Neuronal stem cell (in vitro differentiated cells): ENCODE measurements at regions not wholly inside any gene's neighbourhood (a gene's known extent, or its start where the extent isn't known, plus 50 kb on each side); places are given as distances from the start of the nearest gene placed in this dataset.

ENCODE experiments used
- DNase-seq: peaks from one replicate; pipeline ENCODE4 v3.0.0-alpha.2; 2013; ENCODE audit warnings: low spot score
- H2AFZ ChIP-seq: one replicate; pipeline ENCODE4 v1.6.1; 2013; ENCODE audit warnings: mild to moderate bottlenecking, low read length, inconsistent platforms
- H2AK5ac ChIP-seq: 2 replicates; pipeline ENCODE4 v1.6.1; 2013; ENCODE audit warnings: low read depth, mild to moderate bottlenecking, inconsistent platforms, low read length, moderate library complexity, mixed read lengths
- H2BK120ac ChIP-seq: 2 replicates; pipeline ENCODE4 v1.6.1; 2013; ENCODE audit warnings: low read depth, mild to moderate bottlenecking, inconsistent platforms, low read length, moderate library complexity, mixed read lengths
- H2BK12ac ChIP-seq: one replicate; pipeline ENCODE4 v1.6.1; 2013; ENCODE audit warnings: low read length, inconsistent platforms
- H2BK15ac ChIP-seq: 2 replicates; pipeline ENCODE4 v1.6.1; 2013; ENCODE audit warnings: mild to moderate bottlenecking, low read length, inconsistent platforms, mixed read lengths
- H2BK5ac ChIP-seq: one replicate; pipeline ENCODE4 v1.6.1; 2013; ENCODE audit warnings: inconsistent platforms, mild to moderate bottlenecking, low read length, moderate library complexity
- H3K14ac ChIP-seq: one replicate; pipeline ENCODE4 v1.6.1; 2013; ENCODE audit warnings: low read length, inconsistent platforms
- H3K18ac ChIP-seq: 2 replicates; pipeline ENCODE4 v1.6.1; 2013; ENCODE audit warnings: low read length, inconsistent platforms
- H3K23ac ChIP-seq: 2 replicates; pipeline ENCODE4 v1.6.1; 2013; ENCODE audit warnings: low read depth, mild to moderate bottlenecking, mixed read lengths, low read length, inconsistent platforms; ENCODE audit not compliant: poor library complexity
- H3K27ac ChIP-seq: replicated peaks from 3 replicates; pipeline ENCODE4 v1.5.1; 2013; ENCODE audit warnings: low read length, inconsistent platforms
- H3K27me3 ChIP-seq, 3 experiments: 2 replicates each; pipeline ENCODE4 v1.6.1; 2013; ENCODE audit warnings: low read length in 3 of 3, mild to moderate bottlenecking in 2 of 3, inconsistent platforms in 1 of 3, low read depth in 1 of 3, mixed read lengths in 1 of 3, moderate library complexity in 1 of 3; ENCODE audit not compliant: control insufficient read depth in 3 of 3, insufficient read depth in 3 of 3
- H3K36me3 ChIP-seq, 2 donors: replicated peaks in 1 of 2; 2 replicates each; pipeline ENCODE4 v1.6.1; 2013; ENCODE audit warnings: low read length in 2 of 2; ENCODE audit not compliant: control insufficient read depth in 2 of 2, insufficient read depth in 2 of 2
- H3K4ac ChIP-seq: 2 replicates; pipeline ENCODE4 v1.6.1; 2013; ENCODE audit warnings: inconsistent platforms, mild to moderate bottlenecking, low read length, moderate library complexity
- H3K4me1 ChIP-seq, 2 donors: 1 replicate in 1 of 2; 2 replicates in 1 of 2; pipeline ENCODE4 v1.6.1; 2013; ENCODE audit warnings: low read length in 2 of 2, low read depth in 1 of 2; ENCODE audit not compliant: control insufficient read depth in 2 of 2, insufficient read depth in 1 of 2
- H3K4me2 ChIP-seq: one replicate; pipeline ENCODE4 v1.6.1; 2013; ENCODE audit warnings: mild to moderate bottlenecking, low read length, inconsistent platforms; ENCODE audit not compliant: insufficient read depth, poor library complexity, severe bottlenecking
- H3K4me3 ChIP-seq, 2 donors: 2 replicates each; pipeline ENCODE4 v1.5.1; 2013; ENCODE audit warnings: low read length in 2 of 2, mild to moderate bottlenecking in 2 of 2, inconsistent platforms in 1 of 2, moderate library complexity in 1 of 2
- H3K79me1 ChIP-seq: one replicate; pipeline ENCODE4 v1.6.1; 2013; ENCODE audit warnings: low read depth, mild to moderate bottlenecking, inconsistent platforms, low read length, moderate library complexity
- H3K9ac ChIP-seq: one replicate; pipeline ENCODE4 v1.6.1; 2013; ENCODE audit warnings: mild to moderate bottlenecking, low read depth, low read length, inconsistent platforms; ENCODE audit not compliant: poor library complexity
- H3K9me3 ChIP-seq, 2 donors: replicated peaks in 1 of 2; 2 replicates each; pipeline versions ENCODE3 to v1.6.1; 2013; ENCODE audit warnings: low read length in 2 of 2, mild to moderate bottlenecking in 2 of 2, inconsistent platforms in 1 of 2, low read depth in 1 of 2, mixed read lengths in 1 of 2, moderate library complexity in 1 of 2; ENCODE audit not compliant: control insufficient read depth in 2 of 2, insufficient read depth in 1 of 2
- H4K8ac ChIP-seq: one replicate; pipeline ENCODE4 v1.6.1; 2013; ENCODE audit warnings: low read depth, mild to moderate bottlenecking, inconsistent platforms, low read length, moderate library complexity
- H4K91ac ChIP-seq: one replicate; pipeline ENCODE4 v1.6.1; 2013; ENCODE audit warnings: low read length, low read depth, mild to moderate bottlenecking, inconsistent platforms; ENCODE audit not compliant: poor library complexity
- WGBS, 2 donors: extraction: QIAGEN DNeasy Blood & Tissue Kit; methylation state at CpG; one replicate each; pipeline ENCODE4 v1.1.7; 2013; ENCODE audit warnings: missing lambda C conversion rate in 2 of 2, mixed read lengths in 1 of 2; ENCODE audit not compliant: insufficient read length in 2 of 2, insufficient replicate concordance in 1 of 2; ENCODE audit errors: extremely low coverage in 2 of 2; 5-methylcytosine and 5-hydroxymethylcytosine counted together

DNA sequence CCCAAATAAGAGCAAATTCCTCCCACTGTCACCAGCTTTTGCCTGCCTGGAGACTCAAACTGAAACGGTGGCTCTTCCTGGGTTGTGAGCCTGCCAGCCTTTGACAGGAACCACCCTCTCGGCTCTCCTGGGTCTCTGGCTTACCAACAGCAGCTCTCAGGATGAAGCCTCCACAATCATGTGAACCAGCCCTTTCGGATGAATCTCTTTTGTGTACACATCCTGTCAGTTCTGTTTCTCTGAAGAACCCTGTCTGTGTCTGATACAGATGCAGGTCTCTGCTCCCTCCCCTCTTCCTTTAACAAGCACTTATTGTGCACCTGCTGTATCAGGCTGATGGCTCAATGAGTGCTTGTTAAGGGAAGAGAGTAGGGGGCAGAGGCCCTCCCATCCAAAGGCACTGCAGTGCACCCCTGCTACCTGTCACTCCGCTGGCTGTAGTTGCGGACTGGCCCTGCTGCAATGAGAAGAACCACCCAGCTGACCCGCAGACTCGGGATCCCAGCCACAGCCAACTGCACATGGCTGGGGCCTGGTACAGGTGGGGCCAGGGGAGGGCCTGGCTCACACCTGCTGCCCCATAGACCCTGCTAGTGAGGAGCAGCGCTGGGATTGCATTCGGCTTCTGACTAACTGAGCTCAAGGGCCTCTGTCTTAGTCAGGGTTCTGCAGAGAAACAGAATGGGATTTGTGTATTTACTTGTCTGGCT, 120.1 kb upstream of the PMEPA1 start:
- no CpG with 5 or more reads among the region's 9 CpGs for WGBS, 2 donors
- Histone ChIP-seq H2BK12ac (no peak overlapping the region), H3K27ac (no peak overlapping the region), H3K27me3 (peaks cover 0 to 10% (median 0%) of the 10 kb centered on the region in 3 experiments), H3K4ac (no peak overlapping the region), H3K4me2 (no peak overlapping the region), H4K8ac (no peak overlapping the region), H2BK5ac (no peak overlapping the region), H4K91ac (no peak overlapping the region), H3K23ac (no peak overlapping the region), H3K4me3 (no peak overlapping the region), H3K9me3 (no peaks in the 10 kb centered on the region), H2BK15ac (no peak overlapping the region), H3K4me1 (no peaks in the 10 kb centered on the region), H3K18ac (peak overlapping the region; percentile 86), H2BK120ac (no peak overlapping the region), H3K14ac (peak overlapping the region; percentile 27), H2AFZ (no peak overlapping the region), H2AK5ac (no peak overlapping the region), H3K9ac (peak overlapping the region; percentile 53), H3K79me1 (no peaks in the 10 kb centered on the region), H3K36me3 (no peaks in the 10 kb centered on the region)
- no peak for DNase-seq

DNA sequence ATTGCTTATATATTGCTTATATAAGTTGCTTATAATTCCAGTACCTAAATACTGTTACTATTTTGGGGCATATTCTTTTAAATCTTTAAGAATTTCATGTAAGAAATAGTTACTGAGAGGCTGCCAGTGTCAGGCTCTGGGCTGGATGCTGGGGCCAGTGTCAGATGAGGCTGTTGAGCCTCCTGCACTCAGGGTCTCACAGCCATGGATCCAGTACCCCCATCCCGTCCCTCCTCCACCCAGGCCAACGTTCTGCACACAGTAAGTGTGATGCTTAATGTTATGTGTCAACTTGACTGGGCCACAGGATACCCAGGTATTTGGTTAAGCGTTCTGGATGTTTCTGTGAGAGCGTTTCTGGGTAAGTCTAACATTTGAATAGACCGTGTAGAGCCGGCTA, 119.5 kb upstream of the PMEPA1 start:
- WGBS, 2 donors, result no CpG with 5 or more reads among the region's 6 CpGs
- Histone ChIP-seq H4K91ac (no peak overlapping the region), H2BK12ac (no peak overlapping the region), H2BK15ac (no peak overlapping the region), H3K27me3 (peaks cover 0 to 3% (median 0%) of the 10 kb centered on the region in 3 experiments), H3K4ac (no peak overlapping the region), H3K79me1 (no peaks in the 10 kb centered on the region), H3K23ac (no peak overlapping the region), H3K27ac (no peak overlapping the region), H4K8ac (no peak overlapping the region), H3K14ac (no peak overlapping the region), H2AFZ (no peak overlapping the region), H3K9ac (no peak overlapping the region), H3K4me3 (no peak overlapping the region), H3K18ac (no peak overlapping the region), H3K36me3 (no peaks in the 10 kb centered on the region), H3K4me2 (no peak overlapping the region), H2AK5ac (no peak overlapping the region), H2BK5ac (no peak overlapping the region), H3K9me3 (no peaks in the 10 kb centered on the region), H3K4me1 (no peaks in the 10 kb centered on the region), H2BK120ac (no peak overlapping the region)
- DNase-seq, result no peak

DNA sequence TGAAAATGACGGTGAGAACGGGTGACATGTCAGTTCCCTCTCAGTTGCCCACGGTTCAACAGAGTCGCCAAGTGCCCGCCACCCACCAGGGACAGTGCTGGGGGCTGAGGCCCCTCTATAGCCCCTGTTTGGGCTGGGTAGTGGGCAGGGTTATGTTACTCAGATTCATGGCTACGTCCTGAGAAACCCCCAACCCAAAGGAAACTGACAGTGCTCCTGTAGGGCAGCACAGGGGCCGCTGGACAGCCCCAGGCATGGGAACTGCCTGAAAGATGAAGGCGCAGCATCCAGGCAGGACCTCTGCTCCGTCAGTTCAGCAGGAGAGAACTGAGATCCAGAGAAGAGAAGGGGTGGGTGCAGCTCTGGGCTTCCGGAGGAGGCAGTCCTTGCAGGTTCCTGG, 118.9 kb upstream of the PMEPA1 start:
- Histone ChIP-seq H4K8ac (no peak overlapping the region), H3K27ac (no peak overlapping the region), H3K9ac (no peak overlapping the region), H3K9me3 (no peaks in the 10 kb centered on the region), H3K4me1 (no peaks in the 10 kb centered on the region), H3K4me2 (no peak overlapping the region), H3K18ac (no peak overlapping the region), H4K91ac (no peak overlapping the region), H2BK12ac (no peak overlapping the region), H3K4me3 (no peak overlapping the region), H2BK120ac (no peak overlapping the region), H2BK15ac (no peak overlapping the region), H2AFZ (no peak overlapping the region), H3K14ac (no peak overlapping the region), H2BK5ac (no peak overlapping the region), H3K23ac (no peak overlapping the region), H3K4ac (no peak overlapping the region), H3K79me1 (no peaks in the 10 kb centered on the region), H3K27me3 (peaks cover 0 to 3% (median 0%) of the 10 kb centered on the region in 3 experiments), H3K36me3 (no peaks in the 10 kb centered on the region), H2AK5ac (no peak overlapping the region)
- no peak for DNase-seq
- no CpG with 5 or more reads among the region's 10 CpGs for WGBS, 2 donors

DNA sequence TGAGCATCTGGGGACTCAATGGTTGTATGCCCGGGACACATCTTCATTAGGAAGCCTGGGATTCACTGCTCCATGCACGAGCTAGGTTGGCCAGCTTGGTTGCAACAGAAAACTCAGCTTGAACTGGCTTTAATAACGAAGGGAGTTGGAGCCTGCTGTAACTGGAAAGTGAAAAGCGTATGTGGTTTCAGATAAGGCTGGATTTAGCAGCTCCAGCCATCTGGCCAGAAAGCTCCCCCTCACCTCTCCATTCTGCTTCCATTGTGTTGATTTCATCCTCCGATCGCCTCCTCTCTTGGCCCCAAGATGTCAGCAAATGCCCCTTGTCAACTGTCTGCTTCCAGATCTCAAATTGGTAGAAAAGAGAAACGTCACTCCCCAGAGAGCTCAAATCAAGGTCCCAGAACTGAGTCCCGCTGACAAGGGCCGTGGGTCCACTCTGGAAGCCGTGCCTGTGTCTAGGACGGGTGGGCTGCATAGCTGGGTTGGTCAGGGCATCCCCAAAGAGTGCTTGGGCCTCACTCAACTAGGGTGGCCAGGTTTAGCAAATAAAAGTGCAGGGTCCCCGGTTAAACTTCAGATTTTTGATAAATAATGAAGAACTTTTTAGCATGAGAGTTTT, 117.0 kb upstream of the PMEPA1 start:
- Histone ChIP-seq H3K4ac (no peak overlapping the region), H3K27ac (no peak overlapping the region), H3K4me3 (no peak overlapping the region), H2BK5ac (no peak overlapping the region), H2AFZ (no peak overlapping the region), H2AK5ac (no peak overlapping the region), H3K27me3 (no peaks in the 10 kb centered on the region), H3K9me3 (no peaks in the 10 kb centered on the region), H3K9ac (no peak overlapping the region), H2BK12ac (no peak overlapping the region), H4K8ac (no peak overlapping the region), H2BK15ac (no peak overlapping the region), H3K4me2 (no peak overlapping the region), H3K18ac (no peak overlapping the region), H3K14ac (no peak overlapping the region), H2BK120ac (no peak overlapping the region), H3K79me1 (no peaks in the 10 kb centered on the region), H4K91ac (no peak overlapping the region), H3K36me3 (no peaks in the 10 kb centered on the region), H3K23ac (no peak overlapping the region), H3K4me1 (no peaks in the 10 kb centered on the region)
- WGBS, 2 donors, result no CpG with 5 or more reads among the region's 12 CpGs
- DNase-seq, result no peak
